PC-3 (cell line): ENCODE measurements at regions not wholly inside any gene's neighbourhood (a gene's known extent, or its start where the extent isn't known, plus 50 kb on each side); places are given as distances from the start of the nearest gene placed in this dataset.

ENCODE experiments used
- ATAC-seq: fragments of 200-7000 bp; cut with Tn5 transposase; 2 replicates; pipeline ENCODE4 v1.9.1; 2020; ENCODE audit warnings: mild to moderate bottlenecking, moderate library complexity
- BruUV-seq: library from RNA; stranded (reverse); fragments of 400-500 nt; replicated peaks from 2 replicates; lab custom pipeline; 2021; lab: Mats Ljungman, UMichigan
- CTCF ChIA-PET: fragments of 300-600 bp; sonication (Branson Sonifier 250); formaldehyde crosslinking; loops from one replicate; lab custom pipeline; 2022; ENCODE audit warnings: antibody characterized with exemption; lab: Charles Lee
- POLR2A ChIA-PET: fragments of 300-600 bp; sonication (Branson Sonifier 250); formaldehyde crosslinking; loops from one replicate; lab custom pipeline; 2022; ENCODE audit warnings: antibody characterized with exemption; ENCODE audit not compliant: unreplicated experiment; lab: Charles Lee
- DNase-seq: peaks from one replicate; pipeline ENCODE4 v3.0.0-alpha.2; 2015
- H2AFZ ChIP-seq: fragments of 300-600 bp; sonication (generic); 2 replicates; pipeline ENCODE4 v1.6.0; 2016; ENCODE audit warnings: antibody characterized with exemption, low read length
- H3F3A ChIP-seq: fragments of 300-600 bp; sonication (generic); one replicate; pipeline ENCODE4 v1.6.0; 2017; ENCODE audit warnings: antibody characterized with exemption, low read length, control low read depth, mild to moderate bottlenecking; ENCODE audit not compliant: unreplicated experiment
- H3K27ac ChIP-seq: fragments of 300-600 bp; sonication (generic); 2 replicates; pipeline ENCODE4 v1.5.1; 2016; ENCODE audit warnings: mild to moderate bottlenecking, low read length
- H3K27me3 ChIP-seq: fragments of 300-600 bp; sonication (generic); 2 replicates; pipeline ENCODE4 v1.6.1; 2016; ENCODE audit warnings: low read length, mixed read lengths
- H3K36me3 ChIP-seq: fragments of 300-600 bp; sonication (generic); 2 replicates; pipeline ENCODE4 v1.6.1; 2016; ENCODE audit warnings: low read depth, mixed run types, low read length, mixed read lengths
- H3K4me1 ChIP-seq: fragments of 300-600 bp; sonication (generic); 2 replicates; pipeline ENCODE4 v1.5.1; 2016; ENCODE audit warnings: low read length; ENCODE audit not compliant: insufficient read depth
- H3K4me2 ChIP-seq: fragments of 300-600 bp; sonication (generic); 2 replicates; pipeline ENCODE4 v1.6.0; 2016; ENCODE audit warnings: low read length
- H3K4me3 ChIP-seq: fragments of 300-600 bp; sonication (generic); 2 replicates; pipeline ENCODE4 v1.5.1; 2016; ENCODE audit warnings: mild to moderate bottlenecking, low read length, mixed read lengths
- H3K79me2 ChIP-seq: fragments of 300-600 bp; sonication (generic); 2 replicates; pipeline ENCODE4 v1.6.1; 2017; ENCODE audit warnings: low read length, mixed read lengths
- H3K9ac ChIP-seq: fragments of 300-600 bp; sonication (generic); 2 replicates; pipeline ENCODE4 v1.6.0; 2016; ENCODE audit warnings: mild to moderate bottlenecking, low read length
- H3K9me2 ChIP-seq: fragments of 300-600 bp; sonication (generic); replicated peaks from 2 replicates; pipeline ENCODE4 v1.6.1; 2016; ENCODE audit warnings: mixed run types, low read length, mixed read lengths
- H3K9me3 ChIP-seq: fragments of 300-600 bp; sonication (generic); 2 replicates; pipeline ENCODE4 v1.6.1; 2016; ENCODE audit warnings: low read length, mixed read lengths
- H4K20me1 ChIP-seq: fragments of 300-600 bp; sonication (generic); 2 replicates; pipeline ENCODE4 v1.6.1; 2016; ENCODE audit warnings: low read length, mixed read lengths
- EZH2 ChIP-seq: fragments of 300-600 bp; sonication (generic); IDR thresholded peaks from one replicate; pipeline ENCODE4 v1.6.1; 2017; ENCODE audit warnings: antibody characterized with exemption, mild to moderate bottlenecking, low read length; ENCODE audit not compliant: unreplicated experiment
- EZH2phosphoT487 ChIP-seq: fragments of 300-600 bp; sonication (generic); IDR thresholded peaks from 2 replicates; pipeline ENCODE4 v1.6.1; 2018; ENCODE audit warnings: mild to moderate bottlenecking, antibody characterized with exemption, low read length, borderline replicate concordance
- intact Hi-C: fragments of 100-400 bp; cut with micrococcal nuclease; formaldehyde crosslinking; loops from 2 replicates; pipeline ENCODE4 v1.9.0; 2023
- TF ChIP-seq, protein P1 (sequence below): fragments of 300-600 bp; sonication (generic); conservative IDR thresholded peaks from 2 replicates; pipeline ENCODE4 v1.5.1; 2017; ENCODE audit warnings: antibody characterized with exemption, low read depth, mild to moderate bottlenecking, low read length

DNA sequence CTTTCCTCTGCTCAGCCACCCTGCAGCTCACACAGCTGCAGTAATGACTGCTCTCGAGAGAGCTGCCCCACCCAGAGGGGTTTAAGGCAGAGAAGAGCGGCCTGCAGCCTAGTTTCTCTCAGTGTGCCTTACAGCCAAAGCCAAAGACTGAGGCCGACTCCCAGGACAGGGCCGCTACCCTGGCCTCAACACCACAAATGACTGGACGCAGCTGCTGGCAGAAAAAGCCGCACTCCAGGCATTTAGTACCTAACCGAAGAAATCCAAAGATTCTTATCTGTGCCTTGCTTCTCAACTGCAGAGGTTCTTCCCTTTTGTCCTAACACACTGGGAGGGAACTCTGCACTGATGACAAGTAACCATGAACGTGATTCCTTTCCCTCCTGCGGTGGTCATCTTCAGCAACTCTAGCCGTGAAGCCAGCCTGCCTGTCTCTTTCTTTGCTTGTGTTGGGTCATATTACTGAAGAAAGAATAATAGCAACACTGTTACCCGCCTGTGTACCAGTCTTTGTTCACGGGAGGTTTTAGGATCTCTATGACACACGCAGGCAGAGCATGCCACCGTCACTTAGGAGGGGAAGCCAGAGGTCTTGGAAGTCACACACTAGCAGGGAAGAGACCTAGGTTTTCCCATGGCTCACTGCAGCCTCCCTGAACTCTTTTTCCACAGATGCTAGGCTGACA, 202.7 kb downstream of the RHOU start:
- no TSS peak for BruUV-seq
- intact Hi-C loops = no loop called here
- no peaks in the 10 kb centered on the region for H3K9me3 ChIP-seq
- ATAC-seq = no peak
- no peak overlapping the region for H3K27ac ChIP-seq
- no peak overlapping the region for H3K9ac ChIP-seq
- H3F3A ChIP-seq = no peaks in the 10 kb centered on the region
- POLR2A ChIA-PET = no interaction called here
- no peaks in the 10 kb centered on the region for H3K4me1 ChIP-seq
- H3K79me2 ChIP-seq = no peaks in the 10 kb centered on the region
- H3K4me2 ChIP-seq = no peak overlapping the region
- H3K4me3 ChIP-seq = no peak overlapping the region
- H2AFZ ChIP-seq = no peak overlapping the region
- TF ChIP-seq EZH2phosphoT487 (no peak), EZH2 (no peak)
- TF ChIP-seq, protein P1, sequence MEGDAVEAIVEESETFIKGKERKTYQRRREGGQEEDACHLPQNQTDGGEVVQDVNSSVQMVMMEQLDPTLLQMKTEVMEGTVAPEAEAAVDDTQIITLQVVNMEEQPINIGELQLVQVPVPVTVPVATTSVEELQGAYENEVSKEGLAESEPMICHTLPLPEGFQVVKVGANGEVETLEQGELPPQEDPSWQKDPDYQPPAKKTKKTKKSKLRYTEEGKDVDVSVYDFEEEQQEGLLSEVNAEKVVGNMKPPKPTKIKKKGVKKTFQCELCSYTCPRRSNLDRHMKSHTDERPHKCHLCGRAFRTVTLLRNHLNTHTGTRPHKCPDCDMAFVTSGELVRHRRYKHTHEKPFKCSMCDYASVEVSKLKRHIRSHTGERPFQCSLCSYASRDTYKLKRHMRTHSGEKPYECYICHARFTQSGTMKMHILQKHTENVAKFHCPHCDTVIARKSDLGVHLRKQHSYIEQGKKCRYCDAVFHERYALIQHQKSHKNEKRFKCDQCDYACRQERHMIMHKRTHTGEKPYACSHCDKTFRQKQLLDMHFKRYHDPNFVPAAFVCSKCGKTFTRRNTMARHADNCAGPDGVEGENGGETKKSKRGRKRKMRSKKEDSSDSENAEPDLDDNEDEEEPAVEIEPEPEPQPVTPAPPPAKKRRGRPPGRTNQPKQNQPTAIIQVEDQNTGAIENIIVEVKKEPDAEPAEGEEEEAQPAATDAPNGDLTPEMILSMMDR = no peak
- CTCF ChIA-PET = no interaction called here
- H3K27me3 ChIP-seq = peaks cover 83% of the 10 kb centered on the region
- H3K36me3 ChIP-seq = no peaks in the 10 kb centered on the region
- H3K9me2 ChIP-seq = no peaks in the 10 kb centered on the region
- no peaks in the 10 kb centered on the region for H4K20me1 ChIP-seq
- DNase-seq = no peak

DNA sequence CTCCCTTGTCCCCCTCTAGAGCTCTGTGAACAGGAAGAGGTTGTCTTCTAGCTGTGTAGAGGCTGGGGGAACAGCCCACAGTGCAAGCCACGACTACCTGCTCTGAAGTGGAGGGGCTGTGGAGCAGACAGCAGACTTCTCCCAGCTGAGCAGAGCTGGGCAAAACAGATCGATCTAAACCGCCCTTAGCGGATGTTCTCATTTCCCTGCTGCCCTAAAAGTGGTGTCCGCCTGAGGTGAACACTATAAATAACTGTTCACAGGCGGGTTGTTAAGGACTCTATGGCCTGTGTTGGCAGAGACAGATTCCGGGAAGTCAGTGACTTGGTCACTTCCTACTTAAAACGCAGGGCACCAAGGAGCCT, 203.2 kb downstream of the RHOU start:
- H3K9ac ChIP-seq = no peak overlapping the region
- H2AFZ ChIP-seq = no peak overlapping the region
- H4K20me1 ChIP-seq = no peaks in the 10 kb centered on the region
- DNase-seq (no peak), ATAC-seq (no peak)
- H3K4me2 ChIP-seq = no peak overlapping the region
- ChIA-PET CTCF (no interaction called here), POLR2A (no interaction called here)
- no peaks in the 10 kb centered on the region for H3K9me2 ChIP-seq
- H3K4me1 ChIP-seq = no peaks in the 10 kb centered on the region
- no peaks in the 10 kb centered on the region for H3K36me3 ChIP-seq
- no peaks in the 10 kb centered on the region for H3K9me3 ChIP-seq
- TF ChIP-seq, protein P1 = no peak
- TF ChIP-seq EZH2phosphoT487 (no peak), EZH2 (no peak)
- H3K4me3 ChIP-seq = no peak overlapping the region
- intact Hi-C loops = no loop called here
- no peaks in the 10 kb centered on the region for H3F3A ChIP-seq
- no TSS peak for BruUV-seq
- H3K27me3 ChIP-seq = peaks cover 83% of the 10 kb centered on the region
- no peaks in the 10 kb centered on the region for H3K79me2 ChIP-seq
- no peak overlapping the region for H3K27ac ChIP-seq

DNA sequence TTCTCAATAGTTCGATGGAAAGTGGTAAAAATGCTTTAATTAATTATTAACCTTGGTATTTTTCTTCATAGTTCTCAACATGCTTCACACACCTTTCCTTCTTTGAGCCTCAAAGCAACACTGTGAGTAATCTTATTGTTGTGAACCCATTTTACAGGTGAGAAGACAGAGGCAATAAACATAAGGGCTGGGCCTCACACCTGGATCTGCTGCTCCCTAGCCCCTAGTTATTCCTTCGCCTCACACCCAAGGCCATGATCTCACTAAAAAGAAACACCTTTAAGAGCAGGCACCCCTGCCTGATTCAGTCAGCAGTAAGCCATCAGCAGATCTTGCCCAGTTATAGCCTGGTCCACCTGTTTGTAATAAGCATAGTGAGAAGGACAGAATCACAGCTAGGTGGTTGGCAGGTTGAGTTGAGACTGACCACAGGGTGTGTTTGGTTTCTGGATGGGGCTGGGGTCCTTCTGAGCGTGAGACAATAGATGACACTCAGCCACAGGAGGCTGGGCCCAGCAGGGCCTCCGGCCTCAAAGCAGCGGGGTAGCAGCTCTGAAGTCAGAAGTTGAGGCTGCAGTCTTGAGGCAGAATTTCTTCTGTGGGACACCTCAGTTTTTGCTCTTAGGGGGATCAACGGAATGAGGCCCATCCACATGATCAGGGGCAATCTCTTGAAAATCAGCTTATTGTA, 203.9 kb downstream of the RHOU start:
- H3K36me3 ChIP-seq = no peaks in the 10 kb centered on the region
- no peaks in the 10 kb centered on the region for H3K9me2 ChIP-seq
- ATAC-seq (no peak), DNase-seq (no peak)
- intact Hi-C loops = no loop called here
- H3K4me1 ChIP-seq = no peaks in the 10 kb centered on the region
- no peak overlapping the region for H3K9ac ChIP-seq
- peaks cover 83% of the 10 kb centered on the region for H3K27me3 ChIP-seq
- no peak overlapping the region for H2AFZ ChIP-seq
- no peak overlapping the region for H3K4me3 ChIP-seq
- TF ChIP-seq, protein P1 = no peak
- TF ChIP-seq EZH2phosphoT487 (no peak), EZH2 (no peak)
- BruUV-seq = no TSS peak
- H3K27ac ChIP-seq = no peak overlapping the region
- POLR2A ChIA-PET = no interaction called here
- no peaks in the 10 kb centered on the region for H3K79me2 ChIP-seq
- H4K20me1 ChIP-seq = no peaks in the 10 kb centered on the region
- H3K9me3 ChIP-seq = no peaks in the 10 kb centered on the region
- H3F3A ChIP-seq = no peaks in the 10 kb centered on the region
- CTCF ChIA-PET = no interaction called here
- no peak overlapping the region for H3K4me2 ChIP-seq
